ENCODE measurements at regions not wholly inside any gene's neighbourhood (a gene's known extent, or its start where the extent isn't known, plus 50 kb on each side); places are given as distances from the start of the nearest gene placed in this dataset.
"Not testable (repeated sequence)": the region's sequence is repeated elsewhere in the genome, so short reads cannot be mapped to it uniquely, and the experiment has no call there.

- DNase-seq (ENCODE audit: low read depth): no peak
Observed at GRCh38 chr5:88092958-88093605, 175.6 kb downstream of the TMEM161B start.

GRCh38 chr5:88092358-88092757, 176.3 kb downstream of the TMEM161B start:
- no peak for DNase-seq (ENCODE audit: low read depth)

DNA sequence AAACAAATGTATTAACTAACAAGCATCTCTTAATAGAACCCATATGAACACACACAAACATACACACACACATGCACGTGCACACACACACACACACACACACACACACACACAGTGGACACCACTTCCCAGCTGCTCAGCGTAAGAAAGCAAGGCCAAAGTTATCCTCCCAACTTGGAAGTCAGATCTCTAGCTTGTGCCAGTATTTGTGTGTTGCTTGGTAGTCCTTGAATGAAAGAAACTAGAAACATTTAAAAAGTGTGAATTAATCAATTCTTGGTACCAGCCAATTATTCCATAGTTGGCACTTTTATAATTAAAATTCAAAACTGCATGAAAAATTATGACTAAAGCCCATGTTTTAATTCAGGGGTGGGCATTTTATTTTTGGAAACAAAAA, 178.1 kb downstream of the TMEM161B start:
- DNase-seq (ENCODE audit: low read depth): no peak

- DNase-seq (ENCODE audit: low read depth): no peak
Observed at GRCh38 chr5:88089719-88090390, 178.8 kb downstream of the TMEM161B start.

- no peak for DNase-seq (ENCODE audit: low read depth)
Observed at GRCh38 chr5:88085462-88085861, 183.2 kb downstream of the TMEM161B start.

GRCh38 chr5:88081877-88082276, 186.8 kb downstream of the TMEM161B start:
- no peak for DNase-seq (ENCODE audit: low read depth)

- DNase-seq (ENCODE audit: low read depth): no peak
Observed at GRCh38 chr5:88063813-88064212, 204.8 kb downstream of the TMEM161B start.

DNA sequence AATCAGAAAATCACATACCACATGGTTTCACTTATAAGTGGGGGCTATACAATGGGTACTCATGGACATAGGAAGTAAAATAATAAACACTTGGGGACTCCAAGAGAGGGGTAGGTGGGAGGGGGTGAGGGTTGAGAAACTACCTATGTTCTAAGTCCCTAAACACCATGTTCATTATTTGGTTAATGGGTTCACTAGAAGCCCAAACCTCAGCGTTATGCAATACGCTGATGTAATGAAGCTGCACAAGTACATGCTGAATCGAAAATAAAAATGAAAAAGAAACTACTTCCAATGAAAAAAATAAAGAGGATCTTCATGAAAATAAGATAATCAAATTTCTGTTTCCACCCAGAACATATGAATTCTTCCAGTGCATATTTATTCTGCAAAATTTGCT, 208.5 kb downstream of the TMEM161B start:
- DNase-seq (ENCODE audit: low read depth): no peak

DNA sequence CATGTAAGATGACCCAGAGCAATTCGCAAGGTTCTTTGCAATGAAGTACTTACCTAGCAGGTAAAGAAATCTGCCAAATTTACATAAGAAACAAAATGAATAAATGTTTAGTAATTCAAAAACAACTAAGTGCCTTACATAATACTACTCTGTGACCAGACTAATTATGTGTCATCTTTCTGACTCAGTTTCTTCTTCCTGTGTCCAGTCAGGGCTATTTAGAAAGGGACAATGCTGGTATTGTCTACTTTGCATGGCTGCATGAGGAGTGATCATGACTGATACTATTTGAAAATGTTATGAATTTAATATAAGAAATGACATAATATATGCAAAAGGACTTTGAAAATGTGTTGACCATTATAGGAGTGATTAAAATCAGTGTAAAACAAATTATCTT, 210.0 kb downstream of the TMEM161B start:
- DNase-seq (ENCODE audit: low read depth): no peak

DNA sequence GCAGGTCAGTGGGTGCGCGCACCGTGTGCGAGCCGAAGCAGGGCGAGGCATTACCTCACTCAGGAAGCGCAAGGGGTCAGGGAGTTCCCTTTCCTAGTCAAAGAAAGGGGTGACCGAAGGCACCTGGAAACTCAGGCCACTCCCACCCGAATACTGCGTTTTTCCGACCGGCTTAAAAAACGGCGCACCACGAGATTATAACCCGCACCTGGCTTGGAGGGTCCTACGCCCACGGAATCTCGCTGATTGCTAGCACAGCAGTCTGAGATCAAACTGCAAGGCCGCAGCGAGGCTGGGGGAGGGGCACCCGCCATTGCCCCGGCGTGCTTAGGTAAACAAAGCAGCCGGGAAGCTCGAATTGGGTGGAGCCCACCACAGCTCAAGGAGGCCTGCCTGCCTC, 216.2 kb downstream of the TMEM161B start:
- DNase-seq (ENCODE audit: low read depth): not testable (repeated sequence)

DNA sequence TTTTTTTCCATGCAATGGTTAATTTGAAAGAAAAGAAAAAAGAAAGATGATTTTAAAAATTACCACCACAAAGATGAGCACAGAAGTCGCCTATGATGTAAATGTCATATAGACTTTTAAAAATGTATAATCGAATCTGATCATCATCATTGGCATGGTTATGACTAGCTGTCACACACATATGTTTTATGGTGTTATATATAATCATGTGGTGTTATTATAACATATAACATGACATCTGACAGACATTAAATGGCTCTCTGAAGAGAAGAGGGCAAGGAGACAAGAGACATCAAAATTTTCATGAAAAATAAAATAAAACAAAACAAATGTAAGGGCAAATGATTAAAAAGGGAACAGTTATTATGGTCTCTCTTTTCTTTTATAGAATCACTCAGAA, 217.5 kb downstream of the TMEM161B start:
- no peak for DNase-seq (ENCODE audit: low read depth)

DNA sequence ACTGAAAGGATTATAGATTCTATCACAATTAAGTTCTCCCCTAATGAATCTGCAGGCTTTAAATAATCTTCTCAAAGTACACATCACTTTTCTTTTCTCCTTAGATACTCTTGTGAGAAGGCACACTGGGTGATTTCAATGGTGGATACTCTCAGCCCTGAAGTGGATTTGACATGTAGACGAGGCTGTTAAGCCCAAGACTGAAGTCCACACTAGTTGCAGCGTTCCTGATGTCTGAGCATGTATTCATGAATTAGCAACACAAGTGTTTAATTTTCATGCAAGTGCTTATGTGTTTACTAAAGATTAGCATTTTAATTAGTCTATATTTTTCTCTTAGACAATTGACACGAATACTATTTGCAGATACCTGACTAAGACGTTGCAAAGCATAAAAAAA, 218.9 kb downstream of the TMEM161B start:
- no peak for DNase-seq (ENCODE audit: low read depth)

- DNase-seq (ENCODE audit: low read depth): no peak
Observed at GRCh38 chr5:88049156-88049555, 219.5 kb downstream of the TMEM161B start.

DNA sequence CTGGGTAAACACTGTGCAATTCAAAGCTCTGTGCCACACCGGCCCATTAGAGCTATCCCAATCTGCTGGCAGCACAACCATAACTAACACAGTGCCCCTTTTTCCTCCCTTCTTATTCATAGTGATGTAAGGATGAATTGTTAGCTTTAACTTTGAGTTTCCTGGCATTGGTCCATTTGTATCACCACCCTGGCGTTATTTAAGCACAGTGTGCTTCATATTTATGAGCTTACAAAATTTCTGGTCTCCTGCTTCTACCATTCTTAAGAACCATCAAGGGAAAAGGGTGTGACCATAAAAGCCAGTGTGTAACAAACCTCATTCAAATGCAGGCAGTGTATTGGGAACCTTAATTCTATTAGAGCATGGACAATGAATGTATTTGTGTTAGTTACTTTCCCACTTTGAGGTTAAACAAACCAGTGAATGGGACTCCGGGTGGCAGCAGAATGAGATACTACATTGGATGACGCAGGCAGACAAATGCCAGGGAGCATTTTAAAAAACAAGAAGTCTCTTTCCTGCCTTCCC, 222.6 kb downstream of the TMEM161B start:
- no peak for DNase-seq (ENCODE audit: low read depth)

GRCh38 chr5:88045165-88045564, 223.5 kb downstream of the TMEM161B start:
- DNase-seq (ENCODE audit: low read depth): no peak

DNA sequence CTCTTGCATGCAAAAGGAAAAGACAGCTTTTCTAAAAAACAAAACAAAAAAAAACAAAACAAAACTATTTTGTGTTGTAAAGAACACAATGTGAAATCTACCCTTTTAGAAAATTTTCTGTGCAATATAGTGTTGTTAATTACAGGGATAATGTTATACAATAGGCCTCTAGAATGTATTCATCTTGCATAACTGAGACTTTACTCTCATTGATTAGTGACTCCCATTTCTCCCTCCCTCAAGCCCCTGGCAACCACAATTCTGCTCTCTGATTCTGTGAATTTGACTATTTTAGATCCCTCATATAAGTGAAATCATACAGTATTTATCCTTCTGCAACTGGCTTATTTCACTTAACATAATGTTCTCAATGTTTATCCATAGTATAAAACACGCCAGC, 234.1 kb downstream of the TMEM161B start:
- DNase-seq (ENCODE audit: low read depth): no peak

GRCh38 chr5:88033191-88033590, 235.5 kb downstream of the TMEM161B start:
- no peak for DNase-seq (ENCODE audit: low read depth)

GRCh38 chr5:88029011-88029410, 239.6 kb downstream of the TMEM161B start:
- no peak for DNase-seq (ENCODE audit: low read depth)

DNA sequence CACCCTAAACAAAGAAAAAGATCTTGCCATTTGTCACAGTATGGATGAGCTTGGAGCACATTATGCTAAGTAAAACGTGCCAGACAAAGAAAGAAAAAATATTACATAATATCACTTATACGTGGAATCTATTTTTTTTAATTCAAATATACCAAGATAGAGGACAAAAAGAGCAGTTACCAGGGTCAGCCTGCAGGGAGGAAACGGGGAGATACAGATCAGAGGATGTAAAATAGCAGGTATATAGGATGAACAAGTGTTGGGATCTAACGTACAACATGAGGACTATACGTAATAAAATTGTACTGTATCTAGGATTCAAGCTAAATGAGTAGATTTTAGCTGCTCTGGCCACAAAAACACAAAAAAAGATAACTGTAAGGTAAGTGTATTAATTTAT, 247.5 kb downstream of the TMEM161B start:
- DNase-seq (ENCODE audit: low read depth): no peak

DNA sequence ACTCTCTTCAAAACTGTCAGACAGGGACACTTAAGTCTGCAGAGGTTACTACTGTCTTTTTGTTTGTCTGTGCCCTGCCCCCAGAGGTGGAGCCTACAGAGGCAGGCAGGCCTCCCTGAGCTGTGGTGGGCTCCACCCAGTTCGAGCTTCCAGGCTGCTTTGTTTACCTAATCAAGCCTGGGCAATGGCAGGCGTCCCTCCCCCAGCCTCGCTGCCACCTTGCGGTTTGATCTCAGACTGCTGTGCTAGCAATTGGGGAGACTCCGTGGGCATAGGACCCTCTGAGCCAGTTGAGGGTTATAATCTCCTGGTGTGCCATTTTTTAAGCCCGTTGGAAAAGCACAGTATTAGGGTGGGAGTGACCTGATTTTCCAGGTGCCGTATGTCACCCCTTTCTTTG, 253.7 kb downstream of the TMEM161B start:
- DNase-seq (ENCODE audit: low read depth): not testable (repeated sequence)

GRCh38 chr5:88000877-88001276, 267.8 kb downstream of the TMEM161B start:
- no peak for DNase-seq (ENCODE audit: low read depth)

GRCh38 chr5:87997662-87998061, 271.0 kb downstream of the TMEM161B start:
- no peak for DNase-seq (ENCODE audit: low read depth)

DNA sequence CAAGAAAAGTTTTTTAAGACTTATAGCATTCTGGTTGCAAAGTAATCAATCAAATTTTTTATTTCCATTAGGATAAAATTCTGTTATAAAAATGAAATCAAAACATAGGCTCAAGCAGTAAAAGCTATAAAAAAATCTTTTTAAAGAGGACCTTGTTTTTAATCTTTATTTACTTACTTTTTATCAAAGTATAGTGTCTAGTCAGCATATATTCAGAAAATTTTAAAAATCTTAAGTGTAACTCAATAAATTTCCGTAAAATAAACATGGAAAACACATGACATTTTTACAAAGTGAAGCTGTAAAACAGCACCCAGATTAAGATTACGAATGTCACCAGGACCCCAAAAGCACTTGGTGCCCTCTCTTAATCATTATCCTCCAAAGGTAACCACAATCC, 302.4 kb downstream of the TMEM161B start:
- DNase-seq (ENCODE audit: low read depth): no peak

DNA sequence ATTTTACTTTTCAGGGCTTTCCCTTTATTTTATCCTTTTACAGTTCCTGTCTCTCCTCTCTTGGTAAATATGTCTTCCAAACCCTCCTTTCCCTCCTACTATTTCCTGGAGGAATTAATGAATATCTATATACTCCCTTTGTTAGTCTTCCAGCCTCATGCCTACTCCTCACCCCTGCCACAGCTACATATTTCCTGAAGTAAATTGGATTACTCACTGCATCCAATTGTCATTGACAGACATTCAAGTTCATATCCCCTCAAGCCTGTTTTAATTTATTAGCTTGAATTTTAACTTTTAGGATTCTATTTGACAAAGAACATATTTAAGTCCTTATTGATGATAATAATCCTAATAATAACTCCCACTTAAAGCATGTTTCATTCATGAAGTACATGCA, 314.5 kb downstream of the TMEM161B start:
- DNase-seq (ENCODE audit: low read depth): no peak

Measured in Daoy (cell line).